ENCODE measurements at regions not wholly inside any gene's neighbourhood (a gene's known extent, or its start where the extent isn't known, plus 50 kb on each side); places are given as distances from the start of the nearest gene placed in this dataset.

GRCh38 chr10:28810057-28810870, 132.9 kb downstream of the BAMBI start:
- peaks cover 68% of the 10 kb centered on the region for H3K4me1 ChIP-seq (ENCODE audit: insufficient read depth)
- Mint-ChIP-seq H3K36me3 (ENCODE audit: low read depth) (peaks cover 12% of the 10 kb centered on the region), H3K27me3 (ENCODE audit: insufficient read depth, low read depth, poor library complexity) (peaks cover 9% of the 10 kb centered on the region), H3K27ac (peak overlapping the region; percentile 98), H3K4me1 (peaks cover 64% of the 10 kb centered on the region), H3K4me3 (peak overlapping the region; percentile 66), H3K9me3 (peaks cover 13% of the 10 kb centered on the region)
- H2AFZ ChIP-seq: peak overlapping the region; percentile 88; the same call in 1 of the 2 replicates
- peak overlapping the region; percentile 74 for H3K4me2 ChIP-seq
- no peaks in the 10 kb centered on the region; the same call in 1 of the 2 replicates for H3F3A ChIP-seq (replicated peaks; ENCODE audit: low read depth)
- peak; percentile 63 for ATAC-seq
- H3K4me3 ChIP-seq: peak overlapping the region; percentile 40
- no peaks in the 10 kb centered on the region for H3K79me2 ChIP-seq (replicated peaks; ENCODE audit: insufficient read depth)
- no peaks in the 10 kb centered on the region for H3K36me3 ChIP-seq (ENCODE audit: insufficient read depth)
- TF ChIP-seq ZNF462 (CRISPR knock-in tag; IDR thresholded peaks at IDR 0.05) (no peak), STAT1 (IDR thresholded peaks at IDR 0.05; ENCODE audit: unreplicated experiment) (no peak), ETS1 (IDR thresholded peaks at IDR 0.05) (no peak), NANOG (IDR thresholded peaks at IDR 0.05; ENCODE audit: borderline replicate concordance) (0 out of 2 replicates have a peak, but pooled peaks have one; percentile 17), EZH2 (IDR thresholded peaks at IDR 0.05; ENCODE audit: low read depth, unreplicated experiment) (no peak)
- H3K27me3 ChIP-seq (ENCODE audit: insufficient read depth): no peaks in the 10 kb centered on the region
- peaks cover 6% of the 10 kb centered on the region; the same call in 1 of the 2 replicates for H3K9me2 ChIP-seq (ENCODE audit: insufficient read depth)
- DNase-seq (ENCODE audit: low spot score): peak; percentile 59
- peak overlapping the region; percentile 95 for H3K27ac ChIP-seq (ENCODE audit: low read depth)
- no peaks in the 10 kb centered on the region for H4K20me1 ChIP-seq (replicated peaks; ENCODE audit: insufficient read depth)

Measured in GM23338 (cell line).